Mammary epithelial cell (primary cell): ENCODE measurements at regions not wholly inside any gene's neighbourhood (a gene's known extent, or its start where the extent isn't known, plus 50 kb on each side); places are given as distances from the start of the nearest gene placed in this dataset.

Experiments
- EZH2 ChIP-seq: IDR thresholded peaks from 2 replicates; pipeline ENCODE4 v1.6.1; 2012; ENCODE audit warnings: low read length, inconsistent platforms, borderline replicate concordance
- TF ChIP-seq, protein P1 (sequence below), 2 donors: IDR thresholded peaks in 1 of 2; conservative IDR thresholded peaks in 1 of 2; 2 replicates each; pipeline ENCODE4 v1.5.1; 2011 to 2012; ENCODE audit warnings: inconsistent platforms in 2 of 2, low read length in 2 of 2, mild to moderate bottlenecking in 2 of 2, control low read depth in 1 of 2, low read depth in 1 of 2; ENCODE audit not compliant: insufficient read depth in 1 of 2; ENCODE audit errors: extremely low read depth in 1 of 2

DNA sequence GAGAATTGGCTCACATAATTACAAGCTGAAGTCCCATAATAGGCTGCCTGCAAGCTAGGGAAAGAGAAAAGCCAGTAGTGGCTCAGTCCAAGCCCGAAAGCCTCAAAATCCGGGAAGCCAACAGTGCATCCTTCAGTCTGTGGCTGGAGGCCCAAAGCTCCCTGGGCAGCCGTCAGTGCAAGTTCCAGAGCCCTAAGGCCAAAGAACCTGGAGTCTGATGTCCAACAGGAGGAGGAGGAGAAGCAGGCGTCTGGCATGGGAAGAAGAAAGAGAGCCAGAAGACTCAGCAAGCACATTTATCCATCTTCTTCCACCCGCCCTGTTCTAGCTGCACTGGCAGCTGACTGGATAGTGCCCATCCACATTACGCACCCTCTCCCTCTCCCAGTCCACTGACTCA lies 213.4 kb downstream of the GAS1 start:
- TF ChIP-seq, protein P1, sequence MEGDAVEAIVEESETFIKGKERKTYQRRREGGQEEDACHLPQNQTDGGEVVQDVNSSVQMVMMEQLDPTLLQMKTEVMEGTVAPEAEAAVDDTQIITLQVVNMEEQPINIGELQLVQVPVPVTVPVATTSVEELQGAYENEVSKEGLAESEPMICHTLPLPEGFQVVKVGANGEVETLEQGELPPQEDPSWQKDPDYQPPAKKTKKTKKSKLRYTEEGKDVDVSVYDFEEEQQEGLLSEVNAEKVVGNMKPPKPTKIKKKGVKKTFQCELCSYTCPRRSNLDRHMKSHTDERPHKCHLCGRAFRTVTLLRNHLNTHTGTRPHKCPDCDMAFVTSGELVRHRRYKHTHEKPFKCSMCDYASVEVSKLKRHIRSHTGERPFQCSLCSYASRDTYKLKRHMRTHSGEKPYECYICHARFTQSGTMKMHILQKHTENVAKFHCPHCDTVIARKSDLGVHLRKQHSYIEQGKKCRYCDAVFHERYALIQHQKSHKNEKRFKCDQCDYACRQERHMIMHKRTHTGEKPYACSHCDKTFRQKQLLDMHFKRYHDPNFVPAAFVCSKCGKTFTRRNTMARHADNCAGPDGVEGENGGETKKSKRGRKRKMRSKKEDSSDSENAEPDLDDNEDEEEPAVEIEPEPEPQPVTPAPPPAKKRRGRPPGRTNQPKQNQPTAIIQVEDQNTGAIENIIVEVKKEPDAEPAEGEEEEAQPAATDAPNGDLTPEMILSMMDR (conservative IDR thresholded peaks at IDR 0.05 in 1 of 2, IDR thresholded peaks at IDR 0.05 in 1 of 2; ENCODE audit: extremely low read depth in 1 of 2, insufficient read depth in 1 of 2, low read depth in 1 of 2, low read length in 2 of 2): no peak
- TF ChIP-seq EZH2: no peak
